ENCODE measurements at regions not wholly inside any gene's neighbourhood (a gene's known extent, or its start where the extent isn't known, plus 50 kb on each side); places are given as distances from the start of the nearest gene placed in this dataset.

DNA sequence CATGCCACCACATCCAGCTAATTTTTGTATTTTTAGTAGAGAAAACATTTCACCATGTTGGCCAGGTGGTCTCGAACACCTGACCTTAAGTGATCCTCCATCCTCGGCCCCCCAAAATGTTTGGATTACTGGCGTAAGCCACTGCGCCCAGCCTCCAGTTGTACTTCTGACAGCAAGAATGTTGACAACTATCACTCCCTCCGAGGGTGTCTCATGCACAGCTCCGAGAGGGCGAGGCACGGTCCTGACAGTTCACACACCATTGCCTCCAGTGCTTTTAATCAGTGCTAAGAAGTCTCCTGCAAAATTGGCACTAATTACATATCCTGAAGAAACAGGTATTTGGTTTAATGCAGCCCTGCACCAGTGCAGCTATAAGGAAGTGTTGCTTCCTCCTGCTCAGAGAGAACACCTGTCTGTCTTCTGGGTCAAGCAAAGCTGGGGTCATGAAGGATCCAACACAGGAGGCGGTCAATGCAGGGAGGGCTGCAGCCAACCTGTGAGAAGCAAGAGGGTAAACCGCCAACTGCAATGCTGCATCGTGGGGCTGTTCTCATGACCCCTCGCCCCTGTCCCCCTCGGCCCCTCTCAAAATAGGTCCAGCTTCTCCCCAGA is 184.0 kb downstream of the MED10 start:
- no peak for TF ChIP-seq EP300 (IDR thresholded peaks at IDR 0.05)
- TF ChIP-seq, protein P1, sequence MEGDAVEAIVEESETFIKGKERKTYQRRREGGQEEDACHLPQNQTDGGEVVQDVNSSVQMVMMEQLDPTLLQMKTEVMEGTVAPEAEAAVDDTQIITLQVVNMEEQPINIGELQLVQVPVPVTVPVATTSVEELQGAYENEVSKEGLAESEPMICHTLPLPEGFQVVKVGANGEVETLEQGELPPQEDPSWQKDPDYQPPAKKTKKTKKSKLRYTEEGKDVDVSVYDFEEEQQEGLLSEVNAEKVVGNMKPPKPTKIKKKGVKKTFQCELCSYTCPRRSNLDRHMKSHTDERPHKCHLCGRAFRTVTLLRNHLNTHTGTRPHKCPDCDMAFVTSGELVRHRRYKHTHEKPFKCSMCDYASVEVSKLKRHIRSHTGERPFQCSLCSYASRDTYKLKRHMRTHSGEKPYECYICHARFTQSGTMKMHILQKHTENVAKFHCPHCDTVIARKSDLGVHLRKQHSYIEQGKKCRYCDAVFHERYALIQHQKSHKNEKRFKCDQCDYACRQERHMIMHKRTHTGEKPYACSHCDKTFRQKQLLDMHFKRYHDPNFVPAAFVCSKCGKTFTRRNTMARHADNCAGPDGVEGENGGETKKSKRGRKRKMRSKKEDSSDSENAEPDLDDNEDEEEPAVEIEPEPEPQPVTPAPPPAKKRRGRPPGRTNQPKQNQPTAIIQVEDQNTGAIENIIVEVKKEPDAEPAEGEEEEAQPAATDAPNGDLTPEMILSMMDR (IDR thresholded peaks at IDR 0.05), result no peak
- no peak for TF ChIP-seq POLR2AphosphoS5 (IDR thresholded peaks at IDR 0.05)
